H1 (cell line): ENCODE measurements at regions not wholly inside any gene's neighbourhood (a gene's known extent, or its start where the extent isn't known, plus 50 kb on each side); places are given as distances from the start of the nearest gene placed in this dataset.

Experiments
- CTCF ChIA-PET: fragments of 300-600 bp; sonication (Branson Sonifier 250); formaldehyde crosslinking; loops from one replicate; lab custom pipeline; 2021; ENCODE audit not compliant: partially characterized antibody; lab: Charles Lee
- POLR2A ChIA-PET: fragments of 300-600 bp; sonication (Branson Sonifier 250); formaldehyde crosslinking; loops from one replicate; lab custom pipeline; 2021; ENCODE audit warnings: inconsistent platforms; ENCODE audit not compliant: partially characterized antibody; lab: Charles Lee
- DNase-seq, 2 experiments: peaks; one replicate each; pipeline versions ENCODE4 v3.0.0 to v3.0.0-alpha.2; 2010 to 2022; ENCODE audit warnings: low spot score in 2 of 2, low read depth in 1 of 2, mixed read lengths in 1 of 2
- FAIRE-seq: peaks from 2 replicates; lab custom pipeline; 2011; peaks lifted over from hg19 to GRCh38; lab: Jason Lieb, UNC
- H2AFZ ChIP-seq: 2 replicates; pipeline ENCODE4 v1.8.1; 2012; ENCODE audit warnings: low read length, inconsistent platforms
- H2AK5ac ChIP-seq: 2 replicates; pipeline ENCODE4 v1.6.1; 2013; ENCODE audit warnings: low read depth, low read length
- H2BK120ac ChIP-seq: replicated peaks from 2 replicates; pipeline ENCODE3; 2013; ENCODE audit warnings: low read depth, low read length, inconsistent platforms
- H2BK12ac ChIP-seq: 2 replicates; pipeline ENCODE4 v1.6.1; 2013; ENCODE audit warnings: low read depth, low read length
- H2BK15ac ChIP-seq: 2 replicates; pipeline ENCODE4 v1.6.1; 2013; ENCODE audit warnings: low read length
- H2BK20ac ChIP-seq: 2 replicates; pipeline ENCODE4 v1.6.1; 2013; ENCODE audit warnings: low read length
- H2BK5ac ChIP-seq: 2 replicates; pipeline ENCODE4 v1.6.1; 2013; ENCODE audit warnings: low read depth, low read length
- H3K14ac ChIP-seq: 2 replicates; pipeline ENCODE4 v1.6.1; 2013; ENCODE audit warnings: inconsistent platforms; ENCODE audit not compliant: insufficient read length
- H3K18ac ChIP-seq: 2 replicates; pipeline ENCODE4 v1.6.1; 2013; ENCODE audit warnings: low read length; ENCODE audit errors: extremely low read depth
- H3K23ac ChIP-seq: 2 replicates; pipeline ENCODE4 v1.6.1; 2013; ENCODE audit warnings: inconsistent platforms; ENCODE audit not compliant: insufficient read length
- H3K23me2 ChIP-seq: 2 replicates; pipeline ENCODE4 v1.6.1; 2013; ENCODE audit warnings: low read depth, low read length
- H3K27ac ChIP-seq: 2 replicates; pipeline ENCODE4 v1.6.1; 2011; ENCODE audit warnings: low read depth, low read length, inconsistent platforms
- H3K27me3 ChIP-seq, 4 experiments: replicated peaks in 1 of 4; 1 replicate in 1 of 4; 2 replicates in 3 of 4; pipeline versions ENCODE4 v1.6.1 to v1.8.1; 2011 to 2013; ENCODE audit warnings: low read length in 3 of 4, mild to moderate bottlenecking in 3 of 4, inconsistent platforms in 2 of 4, mixed read lengths in 2 of 4, moderate library complexity in 1 of 4; ENCODE audit not compliant: control insufficient read depth in 3 of 4, insufficient read depth in 3 of 4; ENCODE audit errors: extremely low read depth in 1 of 4
- H3K36me3 ChIP-seq, 4 experiments: 2 replicates each; pipeline versions ENCODE4 v1.6.1 to v1.8.1; 2011 to 2013; ENCODE audit warnings: mild to moderate bottlenecking in 4 of 4, low read length in 3 of 4, moderate library complexity in 2 of 4, control low read depth in 1 of 4, inconsistent platforms in 1 of 4; ENCODE audit not compliant: insufficient read depth in 4 of 4, control insufficient read depth in 2 of 4
- H3K4ac ChIP-seq: replicated peaks from 2 replicates; pipeline ENCODE3; 2013; ENCODE audit warnings: low read length, low read depth, mixed read lengths, inconsistent platforms; ENCODE audit not compliant: insufficient read length
- H3K4me1 ChIP-seq, 4 experiments: replicated peaks in 1 of 4; 1 replicate in 1 of 4; 2 replicates in 3 of 4; pipeline versions ENCODE4 v1.6.1 to v1.8.1; 2011 to 2013; ENCODE audit warnings: low read length in 3 of 4, inconsistent platforms in 2 of 4, mixed read lengths in 1 of 4; ENCODE audit not compliant: insufficient read depth in 4 of 4, control insufficient read depth in 3 of 4
- H3K4me2 ChIP-seq, 2 experiments: 2 replicates each; pipeline versions ENCODE4 v1.6.1 to v1.8.1; 2011 to 2013; ENCODE audit warnings: low read depth in 2 of 2, low read length in 2 of 2, control low read depth in 1 of 2, inconsistent platforms in 1 of 2, mild to moderate bottlenecking in 1 of 2; ENCODE audit not compliant: insufficient read depth in 1 of 2
- H3K4me3 ChIP-seq, 4 experiments: fragments of 200-600, 300-600 bp in 1 of 4; sonication (generic), shearing (Covaris generic), sonication (Bioruptor Twin) in 1 of 4; 2 replicates each; pipeline versions ENCODE4 v1.5.1 to v1.8.1; 2011 to 2016; ENCODE audit warnings: low read length in 4 of 4, low read depth in 3 of 4, control low read depth in 2 of 4, inconsistent platforms in 2 of 4, mild to moderate bottlenecking in 2 of 4, mixed read lengths in 1 of 4, moderate library complexity in 1 of 4; ENCODE audit not compliant: insufficient read depth in 2 of 4; ENCODE audit errors: extremely low read depth in 1 of 4
- H3K56ac ChIP-seq: replicated peaks from 2 replicates; pipeline ENCODE3; 2013; ENCODE audit warnings: low read depth, mild to moderate bottlenecking, mixed read lengths, low read length, inconsistent platforms; ENCODE audit not compliant: insufficient read length
- H3K79me1 ChIP-seq: 2 replicates; pipeline ENCODE4 v1.6.1; 2013; ENCODE audit warnings: low read depth, low read length, control low read depth
- H3K79me2 ChIP-seq, 2 experiments: 2 replicates each; pipeline versions ENCODE4 v1.6.1 to v1.8.1; 2012 to 2013; ENCODE audit warnings: low read length in 2 of 2, mild to moderate bottlenecking in 2 of 2, inconsistent platforms in 1 of 2; ENCODE audit not compliant: insufficient read depth in 2 of 2, control insufficient read depth in 1 of 2
- H3K9ac ChIP-seq, 4 experiments: replicated peaks in 1 of 4; 1 replicate in 1 of 4; 2 replicates in 3 of 4; pipeline versions ENCODE4 v1.6.1 to v1.8.1; 2011 to 2013; ENCODE audit warnings: low read depth in 3 of 4, low read length in 3 of 4, control low read depth in 2 of 4, mild to moderate bottlenecking in 2 of 4, moderate library complexity in 2 of 4, inconsistent platforms in 1 of 4; ENCODE audit errors: extremely low read depth in 1 of 4
- H3K9me3 ChIP-seq, 2 experiments: 2 replicates each; pipeline versions ENCODE4 v1.6.1 to v1.8.1; 2012 to 2013; ENCODE audit warnings: mild to moderate bottlenecking in 2 of 2, moderate library complexity in 2 of 2, control low read depth in 1 of 2, inconsistent platforms in 1 of 2, low read depth in 1 of 2, low read length in 1 of 2, mixed read lengths in 1 of 2; ENCODE audit not compliant: insufficient read depth in 2 of 2
- H4K20me1 ChIP-seq, 2 experiments: replicated peaks in 1 of 2; 2 replicates each; pipeline versions ENCODE3 to v1.8.1; 2011 to 2013; ENCODE audit warnings: inconsistent platforms in 2 of 2, low read length in 2 of 2, mild to moderate bottlenecking in 1 of 2; ENCODE audit not compliant: insufficient read depth in 2 of 2, control insufficient read depth in 1 of 2
- H4K5ac ChIP-seq: 2 replicates; pipeline ENCODE4 v1.6.1; 2013; ENCODE audit warnings: low read length, low read depth, mixed read lengths, inconsistent platforms; ENCODE audit not compliant: insufficient read length
- H4K8ac ChIP-seq: 2 replicates; pipeline ENCODE4 v1.8.0; 2013; ENCODE audit warnings: mild to moderate bottlenecking, moderate library complexity, low read length, inconsistent platforms; ENCODE audit not compliant: insufficient read depth; ENCODE audit errors: extremely low read depth
- H4K91ac ChIP-seq: replicated peaks from 2 replicates; pipeline ENCODE3; 2013; ENCODE audit warnings: low read length, mixed read lengths, inconsistent platforms; ENCODE audit not compliant: insufficient read length
- ATF3 ChIP-seq: IDR thresholded peaks from 2 replicates; pipeline ENCODE4 v1.6.1; 2011; ENCODE audit warnings: low read depth, mild to moderate bottlenecking, low read length; ENCODE audit not compliant: insufficient read depth
- BCL11A ChIP-seq, 2 experiments: IDR thresholded peaks; one replicate each; pipeline ENCODE4 v1.6.1; 2011; ENCODE audit warnings: low read depth in 2 of 2, low read length in 2 of 2, mild to moderate bottlenecking in 2 of 2
- CREB1 ChIP-seq: IDR thresholded peaks from 2 replicates; pipeline ENCODE4 v1.6.1; 2012; ENCODE audit warnings: inconsistent platforms
- E2F6 ChIP-seq: IDR thresholded peaks from 2 replicates; pipeline ENCODE4 v1.6.1; 2012; ENCODE audit warnings: inconsistent platforms
- JUND ChIP-seq: IDR thresholded peaks from 2 replicates; pipeline ENCODE4 v1.6.1; 2011; ENCODE audit warnings: mild to moderate bottlenecking, improper control_type of control experiment, low read length
- KDM1A ChIP-seq: fragments of 200-600, 300-600 bp; sonication (generic); IDR thresholded peaks from 2 replicates; pipeline ENCODE4 v1.7.1; 2016; ENCODE audit warnings: mild to moderate bottlenecking, low read length, borderline replicate concordance
- POU5F1 ChIP-seq: IDR thresholded peaks from 2 replicates; pipeline ENCODE4 v1.6.1; 2011; ENCODE audit warnings: low read depth, mild to moderate bottlenecking, low read length, moderate library complexity
- RNF2 ChIP-seq: fragments of 200-900, 300-1000 bp; sonication (generic); IDR thresholded peaks from 2 replicates; pipeline ENCODE4 v1.7.1; 2016; ENCODE audit warnings: borderline replicate concordance, low read depth, mild to moderate bottlenecking, antibody characterized with exemption, low read length; ENCODE audit not compliant: poor library complexity, severe bottlenecking; ENCODE audit errors: missing control alignments
- YY1 ChIP-seq: IDR thresholded peaks from 2 replicates; pipeline ENCODE4 v1.6.1; 2011; ENCODE audit warnings: low read depth, mild to moderate bottlenecking, low read length
- WGBS, 2 experiments: shearing (Covaris generic) in 1 of 2; methylation state at CpG; one replicate each; pipeline versions ENCODE4 v1.1.6 to v1.1.7; 2013 to 2015; ENCODE audit warnings: low lambda C conversion rate in 2 of 2, mixed read lengths in 2 of 2, inconsistent platforms in 1 of 2, low coverage in 1 of 2, missing lambda C conversion rate in 1 of 2; ENCODE audit not compliant: insufficient replicate concordance in 2 of 2, insufficient coverage in 1 of 2, insufficient read length in 1 of 2; ENCODE audit errors: extremely low coverage in 1 of 2, missing lambda C conversion rate in 1 of 2; 5-methylcytosine and 5-hydroxymethylcytosine counted together

GRCh38 chr12:91507754-91508153 lies 325.1 kb upstream of the DCN start:
- H3K56ac ChIP-seq, result no peak overlapping the region
- H3K9ac ChIP-seq, result no peak overlapping the region
- no peak overlapping the region for H2BK15ac ChIP-seq
- H4K8ac ChIP-seq, result no peak overlapping the region
- H4K20me1 ChIP-seq, result no peaks in the 10 kb centered on the region
- H3K23me2 ChIP-seq, result no peaks in the 10 kb centered on the region
- ChIA-PET POLR2A (no interaction called here), CTCF (no interaction called here)
- DNase-seq, result no peak
- no peak overlapping the region for H3K4me3 ChIP-seq
- H3K14ac ChIP-seq, result no peak overlapping the region
- peaks cover 0 to 9% (median 4%) of the 10 kb centered on the region in 4 experiments; a peak in 2 of 7 replicates for H3K4me1 ChIP-seq
- H3K18ac ChIP-seq, result no peak overlapping the region
- no peak overlapping the region for H2BK5ac ChIP-seq
- no peak overlapping the region for H4K91ac ChIP-seq
- H2AK5ac ChIP-seq, result no peak overlapping the region
- no peak overlapping the region for H2BK120ac ChIP-seq
- H2BK20ac ChIP-seq, result no peak overlapping the region
- FAIRE-seq, result no peak
- no peaks in the 10 kb centered on the region for H3K79me2 ChIP-seq
- no peak overlapping the region for H3K23ac ChIP-seq
- no peaks in the 10 kb centered on the region for H3K27me3 ChIP-seq
- no peaks in the 10 kb centered on the region for H3K79me1 ChIP-seq
- no peak overlapping the region for H3K27ac ChIP-seq
- no peak overlapping the region for H2AFZ ChIP-seq
- no peaks in the 10 kb centered on the region; a peak in 2 of 8 replicates for H3K36me3 ChIP-seq
- H3K9me3 ChIP-seq, result no peaks in the 10 kb centered on the region
- 89% methylated on average over 1 of the region's 1 CpG; no CpG with 5 or more reads in 1 of the 2 experiments for WGBS, 2 experiments
- H3K4me2 ChIP-seq, result no peak overlapping the region
- H2BK12ac ChIP-seq, result no peak overlapping the region
- no peak overlapping the region for H3K4ac ChIP-seq
- no peak overlapping the region for H4K5ac ChIP-seq
- TF ChIP-seq BCL11A (IDR thresholded peaks at IDR 0.05; ENCODE audit: low read depth in 2 of 2, low read length in 2 of 2) (no peak), KDM1A (no peak), E2F6 (no peak), CREB1 (no peak), POU5F1 (no peak), JUND (no peak), YY1 (no peak), RNF2 (no peak), ATF3 (no peak)
